ENCODE measurements at regions not wholly inside any gene's neighbourhood (a gene's known extent, or its start where the extent isn't known, plus 50 kb on each side); places are given as distances from the start of the nearest gene placed in this dataset.
"Not testable (repeated sequence)": the region's sequence is repeated elsewhere in the genome, so short reads cannot be mapped to it uniquely, and the experiment has no call there.

GRCh38 chr1:184879876-184880557 lies 94.3 kb downstream of the NIBAN1 start:
- no peak for ATAC-seq

GRCh38 chr1:184878602-184879001 lies 95.7 kb downstream of the NIBAN1 start:
- Histone ChIP-seq H3K9me3 (ENCODE audit: control insufficient read depth, insufficient read depth, low read depth, low read length) (no peaks in the 10 kb centered on the region), H3K27ac (ENCODE audit: low read length) (no peak overlapping the region), H3K4me1 (ENCODE audit: control insufficient read depth, insufficient read depth, low read length) (no peaks in the 10 kb centered on the region), H3K4me3 (ENCODE audit: low read depth in 2 of 2, low read length in 2 of 2) (no peak overlapping the region), H3K36me3 (ENCODE audit: control insufficient read depth, insufficient read depth, low read length) (no peaks in the 10 kb centered on the region; the same call in 1 of the 2 replicates), H3K27me3 (ENCODE audit: control insufficient read depth, insufficient read depth, low read length) (no peaks in the 10 kb centered on the region)
- intact Hi-C loops (cut with micrococcal nuclease; ENCODE audit: unreplicated experiment) (no loop called here), in situ Hi-C loops (cut with HindIII; ENCODE audit: low pct_unique_long_range_greater_than_20kb, low sequenced_read_pairs) (no loop called here)
- DNase-seq (ENCODE audit: low read depth, low spot score): no peak
- TF ChIP-seq CTCF (IDR thresholded peaks at IDR 0.05): no peak
- CTCF ChIA-PET: no interaction called here
- ATAC-seq: no peak
- no TSS peak for BruUV-seq (replicated peaks)
- POLR2A ChIA-PET: no interaction called here

More at GRCh38 chr1:184879876-184880557, 94.3 kb downstream of the NIBAN1 start:
- DNase-seq (ENCODE audit: low read depth, low spot score): no peak
- in situ Hi-C loops (cut with HindIII; ENCODE audit: low pct_unique_long_range_greater_than_20kb, low sequenced_read_pairs) (no loop called here), intact Hi-C loops (cut with micrococcal nuclease; ENCODE audit: unreplicated experiment) (no loop called here)
- no peak for TF ChIP-seq POLR2AphosphoS5 (IDR thresholded peaks at IDR 0.05; ENCODE audit: low read depth, low read length)
- TF ChIP-seq, protein P1, sequence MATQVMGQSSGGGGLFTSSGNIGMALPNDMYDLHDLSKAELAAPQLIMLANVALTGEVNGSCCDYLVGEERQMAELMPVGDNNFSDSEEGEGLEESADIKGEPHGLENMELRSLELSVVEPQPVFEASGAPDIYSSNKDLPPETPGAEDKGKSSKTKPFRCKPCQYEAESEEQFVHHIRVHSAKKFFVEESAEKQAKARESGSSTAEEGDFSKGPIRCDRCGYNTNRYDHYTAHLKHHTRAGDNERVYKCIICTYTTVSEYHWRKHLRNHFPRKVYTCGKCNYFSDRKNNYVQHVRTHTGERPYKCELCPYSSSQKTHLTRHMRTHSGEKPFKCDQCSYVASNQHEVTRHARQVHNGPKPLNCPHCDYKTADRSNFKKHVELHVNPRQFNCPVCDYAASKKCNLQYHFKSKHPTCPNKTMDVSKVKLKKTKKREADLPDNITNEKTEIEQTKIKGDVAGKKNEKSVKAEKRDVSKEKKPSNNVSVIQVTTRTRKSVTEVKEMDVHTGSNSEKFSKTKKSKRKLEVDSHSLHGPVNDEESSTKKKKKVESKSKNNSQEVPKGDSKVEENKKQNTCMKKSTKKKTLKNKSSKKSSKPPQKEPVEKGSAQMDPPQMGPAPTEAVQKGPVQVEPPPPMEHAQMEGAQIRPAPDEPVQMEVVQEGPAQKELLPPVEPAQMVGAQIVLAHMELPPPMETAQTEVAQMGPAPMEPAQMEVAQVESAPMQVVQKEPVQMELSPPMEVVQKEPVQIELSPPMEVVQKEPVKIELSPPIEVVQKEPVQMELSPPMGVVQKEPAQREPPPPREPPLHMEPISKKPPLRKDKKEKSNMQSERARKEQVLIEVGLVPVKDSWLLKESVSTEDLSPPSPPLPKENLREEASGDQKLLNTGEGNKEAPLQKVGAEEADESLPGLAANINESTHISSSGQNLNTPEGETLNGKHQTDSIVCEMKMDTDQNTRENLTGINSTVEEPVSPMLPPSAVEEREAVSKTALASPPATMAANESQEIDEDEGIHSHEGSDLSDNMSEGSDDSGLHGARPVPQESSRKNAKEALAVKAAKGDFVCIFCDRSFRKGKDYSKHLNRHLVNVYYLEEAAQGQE (IDR thresholded peaks at IDR 0.05; ENCODE audit: insufficient read depth in 1 of 2, low read depth in 2 of 2, low read length in 1 of 2): no peak
- no peak for TF ChIP-seq SIN3A (IDR thresholded peaks at IDR 0.05; ENCODE audit: borderline replicate concordance, insufficient read depth, low read depth, low read length)
- TF ChIP-seq TCF7L2 (IDR thresholded peaks at IDR 0.05; ENCODE audit: low read depth, low read length): no peak
- Histone ChIP-seq H3K36me3 (ENCODE audit: control insufficient read depth, insufficient read depth, low read length) (no peaks in the 10 kb centered on the region; the same call in 1 of the 2 replicates), H3K4me3 (ENCODE audit: low read depth in 2 of 2, low read length in 2 of 2) (no peak overlapping the region), H3K4me1 (ENCODE audit: control insufficient read depth, insufficient read depth, low read length) (no peaks in the 10 kb centered on the region), H3K9me3 (ENCODE audit: control insufficient read depth, insufficient read depth, low read depth, low read length) (no peaks in the 10 kb centered on the region), H3K27me3 (ENCODE audit: control insufficient read depth, insufficient read depth, low read length) (no peaks in the 10 kb centered on the region), H3K27ac (ENCODE audit: low read length) (no peak overlapping the region)
- ChIA-PET POLR2A (no interaction called here), CTCF (no interaction called here)
- BruUV-seq (replicated peaks): no TSS peak

- Histone ChIP-seq H3K4me3 (ENCODE audit: low read depth in 2 of 2, low read length in 2 of 2) (no peak overlapping the region), H3K36me3 (ENCODE audit: control insufficient read depth, insufficient read depth, low read length) (no peaks in the 10 kb centered on the region; the same call in 1 of the 2 replicates), H3K9me3 (ENCODE audit: control insufficient read depth, insufficient read depth, low read depth, low read length) (no peaks in the 10 kb centered on the region), H3K27me3 (ENCODE audit: control insufficient read depth, insufficient read depth, low read length) (no peaks in the 10 kb centered on the region), H3K4me1 (ENCODE audit: control insufficient read depth, insufficient read depth, low read length) (no peaks in the 10 kb centered on the region), H3K27ac (ENCODE audit: low read length) (no peak overlapping the region)
- no peak for TF ChIP-seq POLR2AphosphoS5 (IDR thresholded peaks at IDR 0.05; ENCODE audit: low read depth, low read length)
- TF ChIP-seq, protein P1 (IDR thresholded peaks at IDR 0.05; ENCODE audit: insufficient read depth in 1 of 2, low read depth in 2 of 2, low read length in 1 of 2): no peak
- ATAC-seq: no peak
- intact Hi-C loops (cut with micrococcal nuclease; ENCODE audit: unreplicated experiment): no loop called here
- ChIA-PET CTCF (no interaction called here), POLR2A (interaction anchor here (0.6 kb wide), 1 partner anchor 8 kb away, joined by 5 read pairs; no protein-coding TSS in a partner anchor)
- no peak for DNase-seq (ENCODE audit: low read depth, low spot score)
- in situ Hi-C loops (cut with HindIII; ENCODE audit: low pct_unique_long_range_greater_than_20kb, low sequenced_read_pairs): no loop called here
- no TSS peak for BruUV-seq (replicated peaks)
These were observed 96.3 kb downstream of the NIBAN1 start for GRCh38 chr1:184878002-184878401.

GRCh38 chr1:184876015-184876414 lies 98.3 kb downstream of the NIBAN1 start:
- intact Hi-C loops (cut with micrococcal nuclease; ENCODE audit: unreplicated experiment); in situ Hi-C loops (cut with HindIII; ENCODE audit: low pct_unique_long_range_greater_than_20kb, low sequenced_read_pairs); H3K27ac ChIP-seq (ENCODE audit: low read length); ATAC-seq; H3K4me1 ChIP-seq (ENCODE audit: control insufficient read depth, insufficient read depth, low read length); H3K36me3 ChIP-seq (ENCODE audit: control insufficient read depth, insufficient read depth, low read length); POLR2A ChIA-PET; H3K27me3 ChIP-seq (ENCODE audit: control insufficient read depth, insufficient read depth, low read length); DNase-seq (ENCODE audit: low read depth, low spot score); H3K9me3 ChIP-seq (ENCODE audit: control insufficient read depth, insufficient read depth, low read depth, low read length); H3K4me3 ChIP-seq (ENCODE audit: low read depth in 2 of 2, low read length in 2 of 2); BruUV-seq (replicated peaks): not testable (repeated sequence)
- CTCF ChIA-PET: interaction anchor here (0.7 kb wide), 1 partner anchor 294 kb away, joined by 4 read pairs; no protein-coding TSS in a partner anchor

All from Panc1 (cell line).